Nephron (organoid): ENCODE measurements at regions not wholly inside any gene's neighbourhood (a gene's known extent, or its start where the extent isn't known, plus 50 kb on each side); places are given as distances from the start of the nearest gene placed in this dataset.
A peak's percentile ranks its signal among the peaks of the same experiment; 100 is the strongest.
"Not testable (repeated sequence)": the region's sequence is repeated elsewhere in the genome, so short reads cannot be mapped to it uniquely, and the experiment has no call there.

Experiments used
- H3K27ac Mint-ChIP-seq, 3 experiments: 2 replicates each; pipeline ENCODE4 v1.8.0; 2020; ENCODE audit warnings: mixed read lengths in 3 of 3, mild to moderate bottlenecking in 2 of 3, moderate library complexity in 1 of 3
- H3K27me3 Mint-ChIP-seq: 2 replicates; pipeline ENCODE4 v1.8.0; 2021; ENCODE audit warnings: low read depth, mild to moderate bottlenecking, moderate library complexity, mixed read lengths
- H3K36me3 Mint-ChIP-seq: 2 replicates; pipeline ENCODE4 v1.8.0; 2020; ENCODE audit warnings: low read depth, mixed read lengths
- H3K4me1 Mint-ChIP-seq: 2 replicates; pipeline ENCODE4 v1.8.0; 2020; ENCODE audit warnings: mixed read lengths
- H3K4me3 Mint-ChIP-seq, 3 experiments: 2 replicates each; pipeline ENCODE4 v1.8.0; 2020; ENCODE audit warnings: mild to moderate bottlenecking in 3 of 3, mixed read lengths in 3 of 3, moderate library complexity in 2 of 3
- H3K9me3 Mint-ChIP-seq: 2 replicates; pipeline ENCODE4 v1.8.0; 2020; ENCODE audit warnings: mixed read lengths
- CTCF ChIP-seq, 3 experiments: fragments of 200-600 bp; sonication (generic); IDR thresholded peaks; one replicate each; pipeline ENCODE4 v1.5.0; 2021; ENCODE audit warnings: antibody characterized with exemption in 3 of 3; ENCODE audit not compliant: unreplicated experiment in 3 of 3

- Mint-ChIP-seq H3K27ac (peak overlapping the region; percentile 85 to 89 (median 88)), H3K9me3 (peaks cover 2% of the 10 kb centered on the region), H3K36me3 (no peaks in the 10 kb centered on the region), H3K4me3 (peak overlapping the region; percentile 34 to 79 (median 78)), H3K27me3 (peaks cover 7% of the 10 kb centered on the region), H3K4me1 (peaks cover 28% of the 10 kb centered on the region)
- TF ChIP-seq CTCF (IDR thresholded peaks at IDR 0.05; ENCODE audit: unreplicated experiment in 3 of 3) = no peak
Observed at GRCh38 chr1:47534436-47534835, 96.6 kb downstream of the FOXD2 start.

GRCh38 chr1:47536646-47537118, 98.8 kb downstream of the FOXD2 start:
- no peak overlapping the region for H3K4me3 Mint-ChIP-seq
- peaks cover 3% of the 10 kb centered on the region for H3K9me3 Mint-ChIP-seq
- TF ChIP-seq CTCF (IDR thresholded peaks at IDR 0.05; ENCODE audit: unreplicated experiment in 3 of 3) = no peak
- no peaks in the 10 kb centered on the region for H3K36me3 Mint-ChIP-seq
- H3K27me3 Mint-ChIP-seq = peaks cover 20% of the 10 kb centered on the region
- H3K4me1 Mint-ChIP-seq = peaks cover 28% of the 10 kb centered on the region
- peak overlapping the region in 1 of 3 experiments; percentile 44 for H3K27ac Mint-ChIP-seq

GRCh38 chr1:47537268-47537667, 99.4 kb downstream of the FOXD2 start:
- Mint-ChIP-seq H3K4me3 (no peak overlapping the region), H3K36me3 (peaks cover 4% of the 10 kb centered on the region)

GRCh38 chr1:47537966-47538365, 100.1 kb downstream of the FOXD2 start:
- no peak overlapping the region for H3K27ac Mint-ChIP-seq
- H3K4me1 Mint-ChIP-seq = peaks cover 28% of the 10 kb centered on the region
- TF ChIP-seq CTCF (IDR thresholded peaks at IDR 0.05; ENCODE audit: unreplicated experiment in 3 of 3) = no peak
- H3K27me3 Mint-ChIP-seq = peaks cover 22% of the 10 kb centered on the region
- no peak overlapping the region for H3K4me3 Mint-ChIP-seq
- H3K36me3 Mint-ChIP-seq = peaks cover 4% of the 10 kb centered on the region
- H3K9me3 Mint-ChIP-seq = peaks cover 9% of the 10 kb centered on the region

More at GRCh38 chr1:47537268-47537667, 99.4 kb downstream of the FOXD2 start:
- H3K27ac Mint-ChIP-seq = no peak overlapping the region
- no peak for TF ChIP-seq CTCF (IDR thresholded peaks at IDR 0.05; ENCODE audit: unreplicated experiment in 3 of 3)
- H3K27me3 Mint-ChIP-seq = peaks cover 22% of the 10 kb centered on the region
- H3K4me1 Mint-ChIP-seq = peaks cover 28% of the 10 kb centered on the region
- peaks cover 7% of the 10 kb centered on the region for H3K9me3 Mint-ChIP-seq

GRCh38 chr1:47538530-47538929, 100.7 kb downstream of the FOXD2 start:
- Mint-ChIP-seq H3K4me1 (peaks cover 22% of the 10 kb centered on the region), H3K27me3 (peaks cover 23% of the 10 kb centered on the region), H3K9me3 (peaks cover 14% of the 10 kb centered on the region)
- not testable (repeated sequence) for H3K27ac Mint-ChIP-seq, H3K4me3 Mint-ChIP-seq, H3K36me3 Mint-ChIP-seq

GRCh38 chr1:47541705-47542104, 103.9 kb downstream of the FOXD2 start:
- H3K4me3 Mint-ChIP-seq, H3K4me1 Mint-ChIP-seq, H3K27ac Mint-ChIP-seq, H3K36me3 Mint-ChIP-seq: not testable (repeated sequence)
- peaks cover 20% of the 10 kb centered on the region for H3K9me3 Mint-ChIP-seq
- H3K27me3 Mint-ChIP-seq = peaks cover 27% of the 10 kb centered on the region

GRCh38 chr1:47543089-47543488, 105.2 kb downstream of the FOXD2 start:
- Mint-ChIP-seq H3K9me3 (peaks cover 20% of the 10 kb centered on the region), H3K4me1 (peaks cover 18% of the 10 kb centered on the region), H3K27me3 (peaks cover 35% of the 10 kb centered on the region)
- H3K36me3 Mint-ChIP-seq, H3K4me3 Mint-ChIP-seq, H3K27ac Mint-ChIP-seq: not testable (repeated sequence)
